GM18505 (cell line): ENCODE measurements at regions not wholly inside any gene's neighbourhood (a gene's known extent, or its start where the extent isn't known, plus 50 kb on each side); places are given as distances from the start of the nearest gene placed in this dataset.

Experiments used
- ATAC-seq: cut with Tn5 transposase; IDR thresholded peaks from one replicate; pipeline ENCODE4 v1.9.1; 2021; ENCODE audit not compliant: unreplicated experiment
- POLR2A ChIP-seq: IDR thresholded peaks from 4 replicates; pipeline ENCODE4 v1.6.1; 2011; ENCODE audit warnings: borderline replicate concordance; ENCODE audit not compliant: insufficient read depth, insufficient read length; ENCODE audit errors: extremely low read depth

DNA sequence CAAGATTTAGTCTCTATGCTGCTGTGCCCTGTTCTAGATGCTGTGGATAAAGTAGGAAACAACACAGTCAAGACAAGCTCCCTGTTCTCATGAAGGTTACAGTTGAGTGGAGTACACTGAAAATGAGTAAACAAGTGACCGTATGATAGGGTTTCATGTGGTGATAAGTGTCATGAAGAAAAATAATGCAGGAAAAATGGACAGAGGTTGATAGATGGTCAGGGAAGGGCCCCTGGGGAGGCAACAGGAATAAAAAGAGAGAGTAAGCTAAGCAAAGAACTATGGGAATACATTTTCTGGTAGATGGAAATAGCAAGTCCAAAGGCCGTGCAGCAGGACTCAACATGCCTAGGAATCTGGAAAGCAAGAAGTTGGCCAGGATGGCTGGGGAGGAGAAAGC is 394.0 kb downstream of the DTHD1 start:
- ATAC-seq: no peak

GRCh38 chr4:36676139-36677050 is 395.0 kb downstream of the DTHD1 start:
- ATAC-seq: no peak
- no peak for TF ChIP-seq POLR2A

More for the DNA sequence above, 394.0 kb downstream of the DTHD1 start:
- no peak for TF ChIP-seq POLR2A

- ATAC-seq: no peak
- no peak for TF ChIP-seq POLR2A
These were observed 395.7 kb downstream of the DTHD1 start for GRCh38 chr4:36677112-36677511.

GRCh38 chr4:36677874-36678273 is 396.5 kb downstream of the DTHD1 start:
- no peak for ATAC-seq
- no peak for TF ChIP-seq POLR2A

DNA sequence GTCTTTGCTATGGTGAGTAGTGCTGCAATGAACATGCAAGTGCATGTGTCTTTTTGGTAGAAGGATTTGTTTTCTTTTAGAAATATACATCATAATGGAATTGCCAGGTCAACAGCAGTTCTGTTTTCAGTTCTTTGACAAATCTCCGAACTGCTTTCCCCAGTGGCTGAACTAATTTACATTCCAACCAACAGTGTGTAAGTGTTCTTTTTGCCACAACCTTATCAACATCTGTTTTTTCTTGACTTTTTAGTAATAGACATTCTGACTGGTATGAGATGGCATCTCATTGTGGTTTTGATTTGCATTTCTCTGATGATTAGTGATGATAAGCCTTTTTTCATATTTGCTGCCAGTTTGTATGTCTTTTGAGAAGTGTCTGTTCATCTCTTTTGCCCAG is 406.3 kb downstream of the DTHD1 start:
- ATAC-seq: no peak
- no peak for TF ChIP-seq POLR2A

DNA sequence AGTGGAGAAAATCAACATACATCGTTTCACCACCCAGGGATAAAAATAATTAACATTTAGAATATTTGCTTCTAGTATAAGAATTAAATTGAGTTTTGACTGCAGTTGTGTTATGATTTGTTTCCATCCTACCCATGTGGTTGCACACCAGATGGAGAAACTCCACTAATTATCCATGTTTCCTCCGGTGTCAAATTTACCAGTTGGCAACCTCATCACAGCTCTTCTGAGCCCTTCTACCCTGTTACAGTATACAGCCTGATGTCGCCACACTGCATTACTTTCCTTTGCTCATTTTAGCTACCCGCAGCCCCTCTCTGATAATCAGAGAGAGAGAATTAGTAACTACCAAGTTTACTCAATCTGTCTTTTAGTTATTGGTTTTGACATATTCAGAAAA is 411.2 kb downstream of the DTHD1 start:
- no peak for ATAC-seq
- no peak for TF ChIP-seq POLR2A

DNA sequence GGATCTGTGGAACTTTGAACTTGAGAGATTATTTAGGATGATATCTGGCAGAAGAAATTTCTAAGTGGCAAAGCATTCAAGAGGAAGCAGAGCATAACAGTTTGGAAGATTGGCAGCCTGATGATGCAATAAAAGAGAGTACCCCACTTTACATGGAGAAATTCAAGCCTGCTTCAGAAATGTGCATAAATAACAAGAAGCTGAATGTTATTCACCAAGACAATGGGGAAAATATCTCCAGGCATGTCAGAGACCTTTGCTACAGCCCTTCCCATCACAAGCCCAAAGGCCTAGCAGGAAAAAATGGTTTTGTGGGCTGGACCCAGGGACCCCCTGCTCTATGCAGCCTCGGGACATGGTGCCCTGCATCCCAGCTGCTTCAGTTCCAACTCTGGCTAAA is 420.8 kb downstream of the DTHD1 start:
- ATAC-seq: no peak
- no peak for TF ChIP-seq POLR2A

DNA sequence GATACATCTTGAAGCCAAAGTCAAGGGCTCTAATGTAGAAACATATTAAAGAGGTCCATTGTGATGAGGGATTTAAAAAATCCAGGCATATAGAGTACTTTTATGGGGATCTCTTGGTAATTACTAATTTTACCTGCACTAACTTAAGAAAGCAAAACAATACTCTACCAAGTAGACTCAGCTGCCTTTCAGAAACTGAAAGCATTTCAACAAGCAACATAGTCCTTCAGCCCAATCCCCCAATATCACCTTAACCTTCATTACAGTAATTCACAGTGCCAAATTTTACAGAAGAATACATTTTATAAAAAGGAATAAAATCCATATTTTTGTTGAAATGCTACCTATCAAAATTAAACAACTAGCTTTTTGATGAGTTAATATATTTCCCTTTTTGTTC is 422.9 kb downstream of the DTHD1 start:
- TF ChIP-seq POLR2A: no peak
- no peak for ATAC-seq

DNA sequence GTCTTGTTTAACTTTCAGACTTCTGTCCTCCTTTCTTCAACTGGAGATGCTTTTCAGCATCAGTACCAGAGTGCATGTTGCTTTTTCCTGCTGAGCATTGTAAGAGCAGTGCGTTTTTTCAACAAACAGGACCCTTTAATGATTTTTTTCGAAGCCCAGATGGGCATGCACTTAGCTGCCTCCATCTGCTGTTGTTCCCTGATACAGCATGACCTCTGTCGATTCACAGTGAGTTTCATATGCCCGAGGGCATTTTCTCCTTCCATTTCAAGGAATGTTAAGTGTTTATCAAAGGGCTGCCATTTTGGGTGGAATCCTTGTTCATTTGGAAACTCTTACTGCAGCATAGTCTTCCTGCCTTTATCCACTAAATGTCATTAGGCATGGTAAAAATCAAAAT is 428.6 kb downstream of the DTHD1 start:
- no peak for TF ChIP-seq POLR2A
- ATAC-seq: no peak

- no peak for ATAC-seq
- no peak for TF ChIP-seq POLR2A
These were observed 430.6 kb downstream of the DTHD1 start for GRCh38 chr4:36712013-36712412.

DNA sequence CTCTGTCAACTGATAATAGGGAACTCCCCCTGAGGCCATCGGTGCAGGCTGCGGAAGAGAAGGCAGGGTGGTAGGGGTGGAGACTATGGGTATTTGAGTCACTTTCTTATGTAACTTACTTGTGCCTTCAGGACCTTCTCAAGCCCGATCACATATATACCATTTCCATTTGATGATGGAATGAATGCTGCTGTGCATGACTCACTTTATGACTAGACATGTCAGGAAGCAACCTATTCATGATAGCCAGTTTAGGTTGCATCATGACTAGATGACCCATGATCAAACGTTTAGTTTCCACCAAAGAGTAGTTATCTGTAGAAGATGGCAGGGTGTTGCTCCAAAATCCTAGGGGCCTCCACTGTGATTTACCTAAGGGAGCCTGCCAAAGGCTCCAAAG is 435.5 kb downstream of the DTHD1 start:
- TF ChIP-seq POLR2A: no peak
- ATAC-seq: no peak

- TF ChIP-seq POLR2A: no peak
- no peak for ATAC-seq
These were observed 438.0 kb downstream of the DTHD1 start for GRCh38 chr4:36719425-36719824.

DNA sequence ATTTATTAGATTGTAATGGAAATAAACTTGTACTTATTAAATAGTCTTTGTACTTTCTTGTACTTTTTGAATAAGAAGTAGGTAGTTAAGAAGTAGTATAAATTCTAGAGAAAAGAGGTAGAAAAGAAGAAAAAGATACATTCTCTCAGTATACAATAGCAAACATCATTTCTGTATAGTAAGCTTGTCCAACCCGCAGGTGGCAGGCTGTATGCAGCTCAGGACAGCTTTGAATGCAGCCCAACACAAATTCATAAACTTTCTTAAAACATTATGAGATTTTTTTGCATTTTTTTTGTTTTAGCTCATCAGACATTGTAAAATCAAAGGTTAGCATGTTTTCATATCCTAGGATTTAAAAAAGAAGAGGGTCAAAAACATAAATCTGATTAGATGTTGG is 441.6 kb downstream of the DTHD1 start:
- TF ChIP-seq POLR2A: no peak
- ATAC-seq: no peak

GRCh38 chr4:36734334-36734733 is 452.9 kb downstream of the DTHD1 start:
- ATAC-seq: no peak
- TF ChIP-seq POLR2A: no peak
